Endothelial cell of hepatic sinusoid (primary cell): ENCODE measurements at regions not wholly inside any gene's neighbourhood (a gene's known extent, or its start where the extent isn't known, plus 50 kb on each side); places are given as distances from the start of the nearest gene placed in this dataset.
"Not testable (repeated sequence)": the region's sequence is repeated elsewhere in the genome, so short reads cannot be mapped to it uniquely, and the experiment has no call there.

Experiments used
- in situ Hi-C: cut with HindIII; loops from 2 replicates; pipeline ENCODE4 v1.10.0; 2017; ENCODE audit warnings: low sequenced_read_pairs

GRCh38 chr1:4210043-4210442, 310.0 kb upstream of the C1orf174 start:
- in situ Hi-C loops = no loop called here

GRCh38 chr1:4212796-4213195, 312.7 kb upstream of the C1orf174 start:
- in situ Hi-C loops = no loop called here

- in situ Hi-C loops = no loop called here
These were observed 313.4 kb upstream of the C1orf174 start for GRCh38 chr1:4213366-4213973.

- in situ Hi-C loops = no loop called here
These were observed 314.8 kb upstream of the C1orf174 start for GRCh38 chr1:4214826-4215225.

GRCh38 chr1:4215391-4215790, 315.3 kb upstream of the C1orf174 start:
- in situ Hi-C loops = no loop called here

GRCh38 chr1:4216231-4216630, 316.2 kb upstream of the C1orf174 start:
- in situ Hi-C loops = no loop called here

GRCh38 chr1:4218619-4219018, 318.5 kb upstream of the C1orf174 start:
- in situ Hi-C loops = no loop called here

- in situ Hi-C loops = no loop called here
These were observed 319.0 kb upstream of the C1orf174 start for GRCh38 chr1:4219111-4219510.

- in situ Hi-C loops = loop anchor here (5.0 kb wide), 1 partner anchor 72 kb away; no protein-coding TSS in a partner anchor
These were observed 319.8 kb upstream of the C1orf174 start for GRCh38 chr1:4219826-4220225.

- in situ Hi-C loops = loop anchor here (5.0 kb wide), 1 partner anchor 72 kb away; no protein-coding TSS in a partner anchor
These were observed 320.3 kb upstream of the C1orf174 start for GRCh38 chr1:4220362-4220761.

GRCh38 chr1:4221107-4221506, 321.0 kb upstream of the C1orf174 start:
- in situ Hi-C loops = loop anchor here (5.0 kb wide), 1 partner anchor 71 kb away; no protein-coding TSS in a partner anchor

- in situ Hi-C loops = loop anchor here (5.0 kb wide), 1 partner anchor 67 kb away; no protein-coding TSS in a partner anchor
These were observed 324.8 kb upstream of the C1orf174 start for GRCh38 chr1:4224684-4225467.

GRCh38 chr1:4227986-4228385, 327.9 kb upstream of the C1orf174 start:
- in situ Hi-C loops = no loop called here

- in situ Hi-C loops = no loop called here
These were observed 353.9 kb upstream of the C1orf174 start for GRCh38 chr1:4253935-4254334.

- in situ Hi-C loops = no loop called here
These were observed 356.3 kb upstream of the C1orf174 start for GRCh38 chr1:4256351-4256750.

GRCh38 chr1:4258146-4258777, 358.2 kb upstream of the C1orf174 start:
- in situ Hi-C loops = not testable (repeated sequence)

GRCh38 chr1:4261327-4261726, 361.3 kb upstream of the C1orf174 start:
- in situ Hi-C loops = no loop called here

- in situ Hi-C loops = no loop called here
These were observed 362.6 kb upstream of the C1orf174 start for GRCh38 chr1:4262665-4263064.

- in situ Hi-C loops = no loop called here
These were observed 363.6 kb upstream of the C1orf174 start for GRCh38 chr1:4263699-4264098.

- in situ Hi-C loops = loop anchor here (5.0 kb wide), 1 partner anchor 34 kb away; no protein-coding TSS in a partner anchor
These were observed 365.8 kb upstream of the C1orf174 start for GRCh38 chr1:4265836-4266235.

GRCh38 chr1:4267381-4268261, 367.5 kb upstream of the C1orf174 start:
- in situ Hi-C loops = loop anchor here (5.0 kb wide), 1 partner anchor 35 kb away; no protein-coding TSS in a partner anchor
